Dendritic cell treated with granulocyte-macrophage colony-stimulating factor and Interleukin-4, amounts not matched to agents 40 ng/mL and 50 ng/mL, for 4 days (primary cell): ENCODE measurements at regions not wholly inside any gene's neighbourhood (a gene's known extent, or its start where the extent isn't known, plus 50 kb on each side); places are given as distances from the start of the nearest gene placed in this dataset.

ENCODE experiments used
- H3K27ac Mint-ChIP-seq: one replicate; pipeline ENCODE4 v1.8.0; 2022; ENCODE audit warnings: mild to moderate bottlenecking, mixed read lengths
- H3K27me3 Mint-ChIP-seq: one replicate; pipeline ENCODE4 v1.8.0; 2022; ENCODE audit warnings: mild to moderate bottlenecking, mixed read lengths
- H3K36me3 Mint-ChIP-seq: one replicate; pipeline ENCODE4 v1.8.0; 2022; ENCODE audit warnings: low read depth, mixed read lengths
- H3K4me1 Mint-ChIP-seq: one replicate; pipeline ENCODE4 v1.8.0; 2022; ENCODE audit warnings: low read depth, mixed read lengths
- H3K4me3 Mint-ChIP-seq: one replicate; pipeline ENCODE4 v1.8.0; 2022; ENCODE audit warnings: mild to moderate bottlenecking, moderate library complexity, mixed read lengths
- H3K9me3 Mint-ChIP-seq: one replicate; pipeline ENCODE4 v1.8.0; 2022; ENCODE audit warnings: mixed read lengths
- intact Hi-C: fragments of 100-400 bp; cut with micrococcal nuclease; formaldehyde crosslinking; loops from one replicate; pipeline ENCODE4 v1.15.0; 2022

GRCh38 chr1:203421246-203421645, 54.4 kb upstream of the PRELP start:
- H3K36me3 Mint-ChIP-seq, result no peaks in the 10 kb centered on the region
- intact Hi-C loops, result no loop called here
- peaks cover 39% of the 10 kb centered on the region for H3K4me1 Mint-ChIP-seq
- H3K27ac Mint-ChIP-seq, result no peak overlapping the region
- peaks cover 27% of the 10 kb centered on the region for H3K27me3 Mint-ChIP-seq
- no peaks in the 10 kb centered on the region for H3K9me3 Mint-ChIP-seq
- no peak overlapping the region for H3K4me3 Mint-ChIP-seq

GRCh38 chr1:203422116-203422515, 53.5 kb upstream of the PRELP start:
- Mint-ChIP-seq H3K4me1 (peaks cover 44% of the 10 kb centered on the region), H3K27ac (no peak overlapping the region), H3K27me3 (peaks cover 33% of the 10 kb centered on the region), H3K4me3 (no peak overlapping the region), H3K36me3 (no peaks in the 10 kb centered on the region), H3K9me3 (no peaks in the 10 kb centered on the region)
- intact Hi-C loops, result no loop called here

- no peak overlapping the region for H3K27ac Mint-ChIP-seq
- no peak overlapping the region for H3K4me3 Mint-ChIP-seq
- peaks cover 38% of the 10 kb centered on the region for H3K27me3 Mint-ChIP-seq
- H3K4me1 Mint-ChIP-seq, result peaks cover 44% of the 10 kb centered on the region
- no peaks in the 10 kb centered on the region for H3K9me3 Mint-ChIP-seq
- intact Hi-C loops, result no loop called here
- H3K36me3 Mint-ChIP-seq, result no peaks in the 10 kb centered on the region
These were observed 53.0 kb upstream of the PRELP start for GRCh38 chr1:203422656-203423055.

- Mint-ChIP-seq H3K27ac (no peak overlapping the region), H3K4me3 (no peak overlapping the region), H3K9me3 (no peaks in the 10 kb centered on the region), H3K4me1 (peaks cover 43% of the 10 kb centered on the region), H3K36me3 (no peaks in the 10 kb centered on the region), H3K27me3 (peaks cover 43% of the 10 kb centered on the region)
- intact Hi-C loops, result no loop called here
These were observed 51.3 kb upstream of the PRELP start for GRCh38 chr1:203424285-203424684.

GRCh38 chr1:203424861-203425662, 50.5 kb upstream of the PRELP start:
- no peaks in the 10 kb centered on the region for H3K36me3 Mint-ChIP-seq
- intact Hi-C loops, result loop anchor here (5.0 kb wide), 1 partner anchor 43 kb away; no protein-coding TSS in a partner anchor
- H3K4me1 Mint-ChIP-seq, result peaks cover 39% of the 10 kb centered on the region
- no peak overlapping the region for H3K4me3 Mint-ChIP-seq
- peaks cover 50% of the 10 kb centered on the region for H3K27me3 Mint-ChIP-seq
- no peak overlapping the region for H3K27ac Mint-ChIP-seq
- H3K9me3 Mint-ChIP-seq, result no peaks in the 10 kb centered on the region

GRCh38 chr1:203425663-203425975, 50.0 kb upstream of the PRELP start:
- Mint-ChIP-seq H3K4me1 (peaks cover 36% of the 10 kb centered on the region), H3K9me3 (no peaks in the 10 kb centered on the region), H3K4me3 (no peak overlapping the region), H3K27ac (no peak overlapping the region), H3K27me3 (peaks cover 54% of the 10 kb centered on the region), H3K36me3 (no peaks in the 10 kb centered on the region)
- intact Hi-C loops, result loop anchor here (5.0 kb wide), 1 partner anchor 43 kb away; no protein-coding TSS in a partner anchor
